HFF-Myc (cell line): ENCODE measurements at regions not wholly inside any gene's neighbourhood (a gene's known extent, or its start where the extent isn't known, plus 50 kb on each side); places are given as distances from the start of the nearest gene placed in this dataset.

ENCODE experiments used
- DNase-seq: peaks from one replicate; pipeline ENCODE4 v3.0.0-alpha.2; 2011; ENCODE audit warnings: low read depth; ENCODE audit errors: extremely low read depth
- H3K4me3 ChIP-seq: replicated peaks from 2 replicates; pipeline ENCODE4 v1.5.1; 2011; ENCODE audit warnings: low read depth, mild to moderate bottlenecking, control low read depth, low read length
- CTCF ChIP-seq: IDR thresholded peaks from 2 replicates; pipeline ENCODE4 v1.5.1; 2012; ENCODE audit warnings: mild to moderate bottlenecking, low read depth, low read length, control low read depth; ENCODE audit errors: missing control alignments

GRCh38 chr13:85619321-85619720, 179.9 kb downstream of the SLITRK6 start:
- H3K4me3 ChIP-seq = no peak overlapping the region
- DNase-seq = no peak
- no peak for TF ChIP-seq CTCF

GRCh38 chr13:85618521-85618920, 180.7 kb downstream of the SLITRK6 start:
- no peak for TF ChIP-seq CTCF
- no peak for DNase-seq
- no peak overlapping the region for H3K4me3 ChIP-seq

GRCh38 chr13:85616275-85616674, 182.9 kb downstream of the SLITRK6 start:
- H3K4me3 ChIP-seq = no peak overlapping the region
- DNase-seq = no peak
- no peak for TF ChIP-seq CTCF

GRCh38 chr13:85615031-85615430, 184.2 kb downstream of the SLITRK6 start:
- TF ChIP-seq CTCF = no peak
- no peak for DNase-seq
- no peak overlapping the region for H3K4me3 ChIP-seq

- DNase-seq = no peak
- TF ChIP-seq CTCF = no peak
- H3K4me3 ChIP-seq = no peak overlapping the region
Measured at GRCh38 chr13:85610024-85610423, 189.2 kb downstream of the SLITRK6 start.

GRCh38 chr13:85608255-85608829, 190.9 kb downstream of the SLITRK6 start:
- TF ChIP-seq CTCF = no peak
- no peak for DNase-seq
- H3K4me3 ChIP-seq = no peak overlapping the region

GRCh38 chr13:85603735-85604134, 195.5 kb downstream of the SLITRK6 start:
- TF ChIP-seq CTCF = no peak
- no peak overlapping the region for H3K4me3 ChIP-seq
- DNase-seq = no peak
